KMS-11 (cell line): ENCODE measurements at regions not wholly inside any gene's neighbourhood (a gene's known extent, or its start where the extent isn't known, plus 50 kb on each side); places are given as distances from the start of the nearest gene placed in this dataset.

ENCODE experiments used
- H2AFZ ChIP-seq: fragments of 200-600 bp; sonication (generic); 2 replicates; pipeline ENCODE4 v1.6.1; 2016; ENCODE audit warnings: antibody characterized with exemption, mixed run types, low read depth
- H3K27ac ChIP-seq: fragments of 200-600 bp; sonication (generic); 2 replicates; pipeline ENCODE4 v1.6.1; 2016; ENCODE audit warnings: mild to moderate bottlenecking, mixed run types
- H3K27me3 ChIP-seq: fragments of 200-600 bp; sonication (generic); 2 replicates; pipeline ENCODE4 v1.6.1; 2017; ENCODE audit warnings: mild to moderate bottlenecking, low read depth, mixed run types, moderate library complexity; ENCODE audit not compliant: insufficient read depth
- H3K36me3 ChIP-seq: fragments of 200-600 bp; sonication (generic); 2 replicates; pipeline ENCODE4 v1.6.1; 2017; ENCODE audit warnings: mild to moderate bottlenecking, mixed run types; ENCODE audit not compliant: insufficient read depth
- H3K4me1 ChIP-seq: fragments of 200-600 bp; sonication (generic); 2 replicates; pipeline ENCODE4 v1.6.1; 2016; ENCODE audit warnings: mild to moderate bottlenecking, low read depth, mixed run types; ENCODE audit not compliant: poor library complexity, severe bottlenecking
- H3K4me2 ChIP-seq: fragments of 200-600 bp; sonication (generic); 2 replicates; pipeline ENCODE4 v1.7.0; 2016; ENCODE audit warnings: mild to moderate bottlenecking, mixed run types
- H3K4me3 ChIP-seq: fragments of 200-600 bp; sonication (generic); IDR thresholded peaks from 2 replicates; pipeline ENCODE4 v1.6.1; 2017; ENCODE audit warnings: low read depth, low read length, mixed read lengths; ENCODE audit not compliant: insufficient read depth
- H3K79me2 ChIP-seq: fragments of 200-600 bp; sonication (generic); 2 replicates; pipeline ENCODE4 v1.6.1; 2016; ENCODE audit warnings: low read depth, mixed run types; ENCODE audit not compliant: insufficient read depth
- H3K9ac ChIP-seq: fragments of 200-600 bp; sonication (generic); 2 replicates; pipeline ENCODE4 v1.6.1; 2016; ENCODE audit warnings: mild to moderate bottlenecking, mixed run types
- H4K20me1 ChIP-seq: fragments of 200-600 bp; sonication (generic); 2 replicates; pipeline ENCODE4 v1.6.1; 2016; ENCODE audit warnings: mild to moderate bottlenecking, mixed run types; ENCODE audit not compliant: insufficient read depth
- CTCF ChIP-seq: fragments of 200-600 bp; sonication (generic); conservative IDR thresholded peaks from 2 replicates; pipeline ENCODE4 v1.6.1; 2017; ENCODE audit warnings: low read depth, mild to moderate bottlenecking, antibody characterized with exemption, low read length, moderate library complexity, mixed read lengths

GRCh38 chr20:36085686-36086267, 68.8 kb upstream of the EPB41L1 start:
- Histone ChIP-seq H3K27ac (no peak overlapping the region), H4K20me1 (no peaks in the 10 kb centered on the region), H3K79me2 (no peaks in the 10 kb centered on the region), H3K36me3 (no peaks in the 10 kb centered on the region), H3K27me3 (no peaks in the 10 kb centered on the region), H3K4me1 (peaks cover 10% of the 10 kb centered on the region), H3K4me3 (no peak overlapping the region), H2AFZ (no peak overlapping the region), H3K4me2 (no peak overlapping the region), H3K9ac (no peak overlapping the region)
- no peak for TF ChIP-seq CTCF

- H3K79me2 ChIP-seq = no peaks in the 10 kb centered on the region
- H4K20me1 ChIP-seq = no peaks in the 10 kb centered on the region
- no peak overlapping the region for H2AFZ ChIP-seq
- H3K27me3 ChIP-seq = peaks cover 8% of the 10 kb centered on the region; the same call in 1 of the 2 replicates
- peaks cover 13% of the 10 kb centered on the region for H3K4me1 ChIP-seq
- H3K4me3 ChIP-seq = no peak overlapping the region
- no peak overlapping the region for H3K27ac ChIP-seq
- H3K9ac ChIP-seq = no peak overlapping the region
- TF ChIP-seq CTCF = no peak
- no peak overlapping the region for H3K4me2 ChIP-seq
- no peaks in the 10 kb centered on the region for H3K36me3 ChIP-seq
These were observed 67.8 kb upstream of the EPB41L1 start for GRCh38 chr20:36086767-36087166.

GRCh38 chr20:36090223-36090622, 64.3 kb upstream of the EPB41L1 start:
- Histone ChIP-seq H3K36me3 (no peaks in the 10 kb centered on the region), H3K27me3 (peaks cover 18% of the 10 kb centered on the region; the same call in 1 of the 2 replicates), H3K27ac (peak overlapping the region; percentile 43), H4K20me1 (no peaks in the 10 kb centered on the region), H3K9ac (no peak overlapping the region), H3K4me1 (peaks cover 26% of the 10 kb centered on the region), H3K4me2 (peak overlapping the region; percentile 13; the same call in 1 of the 2 replicates), H3K4me3 (no peak overlapping the region), H3K79me2 (no peaks in the 10 kb centered on the region), H2AFZ (peak overlapping the region; percentile 16; the same call in 1 of the 2 replicates)
- no peak for TF ChIP-seq CTCF

GRCh38 chr20:36091561-36092397, 62.8 kb upstream of the EPB41L1 start:
- Histone ChIP-seq H3K27me3 (peaks cover 18% of the 10 kb centered on the region; the same call in 1 of the 2 replicates), H3K4me1 (peaks cover 32% of the 10 kb centered on the region), H4K20me1 (no peaks in the 10 kb centered on the region), H3K4me2 (peak overlapping the region; percentile 98; the same call in 1 of the 2 replicates), H3K9ac (no peak overlapping the region), H3K36me3 (no peaks in the 10 kb centered on the region), H2AFZ (peak overlapping the region; percentile 86; the same call in 1 of the 2 replicates), H3K79me2 (no peaks in the 10 kb centered on the region), H3K4me3 (no peak overlapping the region), H3K27ac (no peak overlapping the region)
- no peak for TF ChIP-seq CTCF
